ENCODE measurements at regions not wholly inside any gene's neighbourhood (a gene's known extent, or its start where the extent isn't known, plus 50 kb on each side); places are given as distances from the start of the nearest gene placed in this dataset.

GRCh38 chr4:63607169-63607872 lies 801.9 kb downstream of the TECRL start:
- Mint-ChIP-seq H3K9me3 (peaks cover 10 to 39% (median 22%) of the 10 kb centered on the region in 6 donors), H3K27ac (no peak overlapping the region)

DNA sequence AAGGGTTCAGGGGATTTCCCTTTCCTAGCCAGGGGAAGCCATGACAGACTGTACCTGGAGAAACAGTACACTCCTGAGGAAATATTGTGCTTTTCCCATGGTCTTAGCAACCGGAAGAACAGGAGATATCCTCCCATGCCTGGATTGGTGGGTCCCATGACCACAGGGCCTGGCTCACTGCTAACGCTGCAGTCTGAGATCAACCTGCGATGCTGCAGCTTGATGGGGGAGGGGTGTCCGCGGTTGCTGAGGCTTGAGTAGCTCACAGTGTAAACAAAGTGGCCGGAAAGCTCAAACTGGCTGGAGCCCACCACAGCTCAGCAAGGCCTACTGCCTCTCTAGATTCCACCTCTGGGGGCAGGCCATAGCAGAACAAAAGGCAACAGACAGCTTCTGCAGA lies 819.5 kb downstream of the TECRL start:
- no peak for DNase-seq
- H3K4me1 Mint-ChIP-seq: no peaks in the 10 kb centered on the region
- peaks cover 7 to 50% (median 32%) of the 10 kb centered on the region in 6 donors for H3K9me3 Mint-ChIP-seq
- no peak overlapping the region for H3K27ac Mint-ChIP-seq
- H3K4me3 Mint-ChIP-seq: no peak overlapping the region
- peaks cover 0 to 2% (median 1%) of the 10 kb centered on the region in 3 donors for H3K27me3 Mint-ChIP-seq (ENCODE audit: low read depth in 3 of 3)
- H3K36me3 Mint-ChIP-seq: peaks cover 0 to 5% (median 0%) of the 10 kb centered on the region in 3 donors

More at GRCh38 chr4:63607169-63607872, 801.9 kb downstream of the TECRL start:
- Mint-ChIP-seq H3K4me3 (no peak overlapping the region), H3K4me1 (no peaks in the 10 kb centered on the region), H3K27me3 (ENCODE audit: low read depth in 3 of 3) (peaks cover 2 to 3% (median 2%) of the 10 kb centered on the region in 3 donors), H3K36me3 (peaks cover 0 to 4% (median 0%) of the 10 kb centered on the region in 3 donors)
- no peak for DNase-seq

GRCh38 chr4:63583561-63583960 lies 825.7 kb downstream of the TECRL start:
- peaks cover 7 to 50% (median 22%) of the 10 kb centered on the region in 6 donors for H3K9me3 Mint-ChIP-seq
- H3K4me3 Mint-ChIP-seq: no peak overlapping the region
- H3K4me1 Mint-ChIP-seq: no peaks in the 10 kb centered on the region
- no peak for DNase-seq
- H3K36me3 Mint-ChIP-seq: no peaks in the 10 kb centered on the region
- peaks cover 0 to 1% (median 0%) of the 10 kb centered on the region in 3 donors for H3K27me3 Mint-ChIP-seq (ENCODE audit: low read depth in 3 of 3)
- H3K27ac Mint-ChIP-seq: no peak overlapping the region

DNA sequence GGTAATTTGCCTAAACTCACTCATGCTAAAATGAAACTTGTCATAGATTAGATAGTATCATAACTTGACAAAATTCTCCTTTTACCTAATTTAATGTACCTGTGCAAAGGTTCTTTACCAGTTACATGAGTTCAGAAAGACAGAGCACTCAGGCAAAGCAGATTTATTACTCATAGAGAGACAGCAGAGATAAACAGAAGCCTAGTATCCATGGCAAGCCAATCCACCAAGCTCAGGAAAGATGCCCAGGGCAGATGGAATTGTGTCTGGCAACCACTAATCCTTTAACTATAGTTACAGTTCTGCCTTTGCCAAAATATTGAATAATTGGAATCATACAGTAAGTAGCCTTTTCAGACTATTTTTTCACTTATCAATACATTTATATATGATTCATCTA lies 826.2 kb downstream of the TECRL start:
- DNase-seq: no peak
- no peak overlapping the region for H3K4me3 Mint-ChIP-seq
- no peaks in the 10 kb centered on the region for H3K4me1 Mint-ChIP-seq
- no peaks in the 10 kb centered on the region for H3K36me3 Mint-ChIP-seq
- no peak overlapping the region for H3K27ac Mint-ChIP-seq
- H3K27me3 Mint-ChIP-seq (ENCODE audit: low read depth in 3 of 3): peaks cover 0 to 1% (median 0%) of the 10 kb centered on the region in 3 donors
- H3K9me3 Mint-ChIP-seq: peaks cover 6 to 52% (median 22%) of the 10 kb centered on the region in 6 donors

GRCh38 chr4:63580796-63581475 lies 828.3 kb downstream of the TECRL start:
- no peak for DNase-seq
- peaks cover 10 to 64% (median 24%) of the 10 kb centered on the region in 6 donors for H3K9me3 Mint-ChIP-seq
- no peak overlapping the region for H3K4me3 Mint-ChIP-seq
- no peaks in the 10 kb centered on the region for H3K4me1 Mint-ChIP-seq
- no peaks in the 10 kb centered on the region for H3K36me3 Mint-ChIP-seq
- H3K27me3 Mint-ChIP-seq (ENCODE audit: low read depth in 3 of 3): no peaks in the 10 kb centered on the region
- no peak overlapping the region for H3K27ac Mint-ChIP-seq

DNA sequence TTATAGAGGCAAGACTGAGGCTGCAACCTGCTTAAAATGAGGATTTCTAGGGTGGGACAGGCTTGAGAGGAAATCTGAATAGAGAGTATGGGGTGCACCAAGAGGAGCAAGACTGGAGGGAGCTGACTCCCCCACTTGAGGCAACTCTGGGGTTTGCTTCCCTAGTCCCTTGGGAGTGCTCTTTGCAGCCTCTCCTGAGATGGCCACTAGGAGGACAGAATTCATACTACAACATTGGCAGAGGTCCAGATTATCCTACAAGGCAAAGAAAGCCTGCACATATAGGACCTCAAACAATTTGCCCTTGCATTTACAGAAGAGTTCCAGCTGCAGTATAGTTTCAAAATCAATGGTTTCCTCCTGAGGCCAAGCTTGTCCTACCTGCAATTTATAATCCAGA lies 830.9 kb downstream of the TECRL start:
- H3K27me3 Mint-ChIP-seq (ENCODE audit: low read depth in 3 of 3): no peaks in the 10 kb centered on the region
- H3K27ac Mint-ChIP-seq: no peak overlapping the region
- H3K9me3 Mint-ChIP-seq: peaks cover 11 to 73% (median 25%) of the 10 kb centered on the region in 6 donors
- DNase-seq: no peak
- H3K4me1 Mint-ChIP-seq: no peaks in the 10 kb centered on the region
- H3K36me3 Mint-ChIP-seq: no peaks in the 10 kb centered on the region
- no peak overlapping the region for H3K4me3 Mint-ChIP-seq

DNA sequence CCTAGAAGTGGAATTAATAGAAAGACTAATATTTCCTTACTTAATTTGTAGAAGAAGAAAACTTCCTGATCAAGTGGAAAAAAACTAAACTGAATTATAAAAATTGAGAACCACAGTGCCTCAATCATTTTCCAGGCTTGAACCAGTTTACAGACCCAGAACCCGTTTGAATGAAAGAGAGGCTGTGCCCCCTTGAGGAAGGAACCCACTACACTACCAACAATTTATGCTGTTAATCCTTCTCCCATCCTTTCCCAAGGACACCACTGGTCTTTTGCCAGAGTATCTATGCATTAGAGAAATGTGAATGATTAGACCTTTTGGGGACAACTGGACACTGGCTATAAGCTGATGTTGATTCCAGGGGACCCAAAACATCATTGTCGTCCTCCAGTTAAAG lies 842.6 kb downstream of the TECRL start:
- Mint-ChIP-seq H3K4me3 (no peak overlapping the region), H3K4me1 (no peaks in the 10 kb centered on the region), H3K27ac (no peak overlapping the region), H3K9me3 (peaks cover 9 to 43% (median 24%) of the 10 kb centered on the region in 6 donors), H3K27me3 (ENCODE audit: low read depth in 3 of 3) (no peaks in the 10 kb centered on the region), H3K36me3 (no peaks in the 10 kb centered on the region)
- DNase-seq: no peak

- no peak for DNase-seq
- Mint-ChIP-seq H3K4me1 (no peaks in the 10 kb centered on the region), H3K27me3 (ENCODE audit: low read depth in 3 of 3) (no peaks in the 10 kb centered on the region), H3K4me3 (no peak overlapping the region), H3K27ac (no peak overlapping the region), H3K36me3 (peaks cover 0 to 4% (median 0%) of the 10 kb centered on the region in 3 donors), H3K9me3 (peaks cover 9 to 54% (median 26%) of the 10 kb centered on the region in 6 donors)
Measured at GRCh38 chr4:63563288-63564014, 845.8 kb downstream of the TECRL start.

GRCh38 chr4:63558709-63559108 lies 850.5 kb downstream of the TECRL start:
- Mint-ChIP-seq H3K4me3 (no peak overlapping the region), H3K9me3 (peaks cover 3 to 40% (median 20%) of the 10 kb centered on the region in 6 donors), H3K4me1 (no peaks in the 10 kb centered on the region), H3K27ac (no peak overlapping the region), H3K36me3 (peaks cover 0 to 4% (median 0%) of the 10 kb centered on the region in 3 donors), H3K27me3 (ENCODE audit: low read depth in 3 of 3) (no peaks in the 10 kb centered on the region)
- DNase-seq: no peak

GRCh38 chr4:63556332-63556731 lies 852.9 kb downstream of the TECRL start:
- no peak overlapping the region for H3K4me3 Mint-ChIP-seq
- H3K27ac Mint-ChIP-seq: no peak overlapping the region
- peaks cover 0 to 2% (median 0%) of the 10 kb centered on the region in 3 donors for H3K27me3 Mint-ChIP-seq (ENCODE audit: low read depth in 3 of 3)
- H3K9me3 Mint-ChIP-seq: peaks cover 4 to 45% (median 28%) of the 10 kb centered on the region in 6 donors
- no peaks in the 10 kb centered on the region for H3K4me1 Mint-ChIP-seq
- H3K36me3 Mint-ChIP-seq: peaks cover 0 to 4% (median 0%) of the 10 kb centered on the region in 3 donors
- no peak for DNase-seq

- no peaks in the 10 kb centered on the region for H3K4me1 Mint-ChIP-seq
- H3K36me3 Mint-ChIP-seq: no peaks in the 10 kb centered on the region
- no peak for DNase-seq
Measured at GRCh38 chr4:63553123-63553522, 856.1 kb downstream of the TECRL start.

DNA sequence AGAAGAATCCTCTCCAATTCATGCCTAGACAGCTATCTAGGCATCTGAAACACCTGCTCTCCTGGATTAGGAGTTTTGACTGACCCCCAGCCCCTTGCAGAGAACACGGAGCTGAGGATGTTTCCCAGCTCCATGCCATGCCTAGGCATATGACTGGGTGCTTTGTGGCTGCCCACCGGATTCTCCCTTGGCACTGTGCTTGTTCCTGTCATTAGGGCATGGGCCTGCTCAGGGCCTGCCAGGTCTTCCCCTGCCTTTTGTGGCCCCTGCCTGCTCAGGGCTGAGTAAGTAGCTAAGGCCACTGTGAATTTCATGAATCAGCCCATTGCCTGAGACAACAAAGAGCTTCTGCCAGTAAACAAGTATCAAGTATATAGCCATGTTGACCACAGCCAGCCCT lies 867.4 kb downstream of the TECRL start:
- Mint-ChIP-seq H3K4me3 (no peak overlapping the region), H3K4me1 (no peaks in the 10 kb centered on the region), H3K9me3 (peaks cover 11 to 40% (median 30%) of the 10 kb centered on the region in 6 donors), H3K27me3 (ENCODE audit: low read depth in 3 of 3) (no peaks in the 10 kb centered on the region), H3K36me3 (no peaks in the 10 kb centered on the region), H3K27ac (no peak overlapping the region)
- DNase-seq: no peak

More at GRCh38 chr4:63553123-63553522, 856.1 kb downstream of the TECRL start:
- Mint-ChIP-seq H3K27me3 (ENCODE audit: low read depth in 3 of 3) (peaks cover 0 to 2% (median 0%) of the 10 kb centered on the region in 3 donors), H3K9me3 (peaks cover 4 to 37% (median 22%) of the 10 kb centered on the region in 6 donors), H3K27ac (no peak overlapping the region), H3K4me3 (no peak overlapping the region)

GRCh38 chr4:63529581-63530337 lies 879.5 kb downstream of the TECRL start:
- Mint-ChIP-seq H3K4me3 (no peak overlapping the region), H3K9me3 (peaks cover 0 to 30% (median 9%) of the 10 kb centered on the region in 6 donors), H3K4me1 (no peaks in the 10 kb centered on the region), H3K36me3 (no peaks in the 10 kb centered on the region), H3K27me3 (ENCODE audit: low read depth in 3 of 3) (peaks cover 0 to 2% (median 1%) of the 10 kb centered on the region in 3 donors), H3K27ac (no peak overlapping the region)
- no peak for DNase-seq
